Caco-2 (cell line): ENCODE measurements at regions not wholly inside any gene's neighbourhood (a gene's known extent, or its start where the extent isn't known, plus 50 kb on each side); places are given as distances from the start of the nearest gene placed in this dataset.

Experiments
- BruUV-seq: library from RNA; stranded (reverse); fragments of 400-500 nt; replicated peaks from 2 replicates; lab custom pipeline; 2021; lab: Mats Ljungman, UMichigan
- CTCF ChIA-PET: fragments of 300-600 bp; sonication (Branson Sonifier 250); formaldehyde crosslinking; loops from one replicate; lab custom pipeline; 2022; ENCODE audit warnings: antibody characterized with exemption; lab: Charles Lee
- POLR2A ChIA-PET: fragments of 300-600 bp; sonication (Branson Sonifier 250); formaldehyde crosslinking; loops from one replicate; lab custom pipeline; 2022; ENCODE audit warnings: antibody characterized with exemption; lab: Charles Lee
- DNase-seq, 2 experiments: peaks; one replicate each; pipeline versions ENCODE4 v3.0.0 to v3.0.0-alpha.2; 2020 to 2022
- H3K27me3 ChIP-seq: replicated peaks from 2 replicates; pipeline ENCODE4 v1.6.0; 2011; ENCODE audit warnings: low read length; ENCODE audit not compliant: control insufficient read depth, insufficient read depth
- H3K36me3 ChIP-seq: 2 replicates; pipeline ENCODE4 v1.5.1; 2011; ENCODE audit warnings: low read length; ENCODE audit not compliant: control insufficient read depth, insufficient read depth
- H3K4me1 ChIP-seq: fragments of 250-450 bp; sonication (Bioruptor Pico); 2 replicates; pipeline ENCODE4 v1.5.1; 2020; ENCODE audit warnings: mild to moderate bottlenecking
- H3K4me3 ChIP-seq: 2 replicates; pipeline ENCODE4 v1.5.1; 2011; ENCODE audit warnings: low read depth, mild to moderate bottlenecking, control low read depth, low read length
- H3K9me3 ChIP-seq: fragments of 250-450 bp; sonication (Bioruptor Pico); 2 replicates; pipeline ENCODE4 v1.5.1; 2020; ENCODE audit warnings: mild to moderate bottlenecking, moderate library complexity
- H3K27ac Mint-ChIP-seq: one replicate; pipeline ENCODE4 v1.8.0; 2022; ENCODE audit warnings: mixed read lengths; ENCODE audit not compliant: unreplicated experiment
- H3K27me3 Mint-ChIP-seq: one replicate; pipeline ENCODE4 v1.8.0; 2022; ENCODE audit warnings: mixed read lengths; ENCODE audit not compliant: insufficient read depth, unreplicated experiment
- H3K36me3 Mint-ChIP-seq: one replicate; pipeline ENCODE4 v1.8.0; 2022; ENCODE audit warnings: mild to moderate bottlenecking, mixed read lengths; ENCODE audit not compliant: insufficient read depth, unreplicated experiment
- H3K4me1 Mint-ChIP-seq: one replicate; pipeline ENCODE4 v1.8.0; 2022; ENCODE audit warnings: low read depth, mixed read lengths; ENCODE audit not compliant: unreplicated experiment
- H3K4me3 Mint-ChIP-seq: one replicate; pipeline ENCODE4 v1.8.0; 2022; ENCODE audit warnings: mild to moderate bottlenecking, moderate library complexity, mixed read lengths; ENCODE audit not compliant: unreplicated experiment
- H3K9me3 Mint-ChIP-seq: one replicate; pipeline ENCODE4 v1.8.0; 2022; ENCODE audit warnings: mixed read lengths; ENCODE audit not compliant: unreplicated experiment
- CTCF ChIP-seq, 2 experiments: fragments of 200-600 bp in 1 of 2; IDR thresholded peaks; 1 replicate in 1 of 2; 2 replicates in 1 of 2; pipeline versions ENCODE4 v1.5.1 to v1.8.0; 2011 to 2022; ENCODE audit warnings: antibody characterized with exemption in 1 of 2, control low read depth in 1 of 2, inconsistent platforms in 1 of 2, low read depth in 1 of 2, low read length in 1 of 2, mild to moderate bottlenecking in 1 of 2, moderate library complexity in 1 of 2; ENCODE audit not compliant: insufficient read depth in 1 of 2, severe bottlenecking in 1 of 2, unreplicated experiment in 1 of 2
- intact Hi-C: fragments of 100-400 bp; cut with micrococcal nuclease; formaldehyde crosslinking; loops from one replicate; pipeline ENCODE4 v1.10.0; 2022; ENCODE audit not compliant: unreplicated experiment

DNA sequence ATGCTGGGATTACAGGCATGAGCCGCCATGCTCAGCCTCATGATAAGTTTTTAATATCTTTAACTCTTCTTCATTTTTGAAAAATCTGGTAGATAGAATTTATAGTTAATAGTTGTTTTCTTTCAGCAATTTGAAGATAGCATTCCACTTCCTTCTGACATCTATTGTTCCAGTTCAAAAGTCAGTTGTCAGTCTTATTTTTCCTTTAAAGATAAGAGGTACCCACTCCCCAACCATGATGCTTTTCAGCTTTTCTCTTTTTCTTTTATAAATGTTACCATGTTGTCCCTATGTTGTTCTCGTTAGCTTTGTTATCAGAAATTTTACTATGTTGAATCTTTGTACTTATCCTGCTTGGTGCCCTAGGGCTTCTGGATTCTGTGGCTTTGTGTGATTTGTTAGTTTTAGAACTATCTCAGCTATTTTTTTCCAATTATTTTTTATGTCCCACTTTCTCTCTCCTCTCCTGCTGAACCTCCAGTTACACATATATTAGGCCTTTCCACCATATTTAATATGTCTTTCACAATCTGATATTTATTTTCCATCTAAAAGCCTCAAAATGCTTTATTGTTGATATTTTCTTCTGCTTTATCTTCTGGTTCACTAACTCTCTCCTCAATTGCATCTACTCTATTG lies 181.6 kb upstream of the FOXN3 start:
- intact Hi-C loops: no loop called here

GRCh38 chr14:89592961-89593360 lies 175.9 kb upstream of the FOXN3 start:
- TF ChIP-seq CTCF (IDR thresholded peaks at IDR 0.05; ENCODE audit: insufficient read depth in 1 of 2, low read depth in 1 of 2, low read length in 1 of 2, severe bottlenecking in 1 of 2, unreplicated experiment in 1 of 2): no peak

More for the DNA sequence above, 181.6 kb upstream of the FOXN3 start:
- Histone ChIP-seq H3K4me1 (no peaks in the 10 kb centered on the region), H3K27me3 (no peaks in the 10 kb centered on the region), H3K4me3 (no peak overlapping the region), H3K9me3 (peaks cover 23% of the 10 kb centered on the region), H3K36me3 (no peaks in the 10 kb centered on the region)
- Mint-ChIP-seq H3K36me3 (no peaks in the 10 kb centered on the region), H3K27me3 (no peaks in the 10 kb centered on the region), H3K4me1 (no peaks in the 10 kb centered on the region), H3K4me3 (no peak overlapping the region), H3K27ac (no peak overlapping the region), H3K9me3 (peaks cover 42% of the 10 kb centered on the region)
- no peak for TF ChIP-seq CTCF (IDR thresholded peaks at IDR 0.05; ENCODE audit: insufficient read depth in 1 of 2, low read depth in 1 of 2, low read length in 1 of 2, severe bottlenecking in 1 of 2, unreplicated experiment in 1 of 2)
- BruUV-seq: no TSS peak
- CTCF ChIA-PET: no interaction called here
- POLR2A ChIA-PET: no interaction called here
- no peak for DNase-seq

DNA sequence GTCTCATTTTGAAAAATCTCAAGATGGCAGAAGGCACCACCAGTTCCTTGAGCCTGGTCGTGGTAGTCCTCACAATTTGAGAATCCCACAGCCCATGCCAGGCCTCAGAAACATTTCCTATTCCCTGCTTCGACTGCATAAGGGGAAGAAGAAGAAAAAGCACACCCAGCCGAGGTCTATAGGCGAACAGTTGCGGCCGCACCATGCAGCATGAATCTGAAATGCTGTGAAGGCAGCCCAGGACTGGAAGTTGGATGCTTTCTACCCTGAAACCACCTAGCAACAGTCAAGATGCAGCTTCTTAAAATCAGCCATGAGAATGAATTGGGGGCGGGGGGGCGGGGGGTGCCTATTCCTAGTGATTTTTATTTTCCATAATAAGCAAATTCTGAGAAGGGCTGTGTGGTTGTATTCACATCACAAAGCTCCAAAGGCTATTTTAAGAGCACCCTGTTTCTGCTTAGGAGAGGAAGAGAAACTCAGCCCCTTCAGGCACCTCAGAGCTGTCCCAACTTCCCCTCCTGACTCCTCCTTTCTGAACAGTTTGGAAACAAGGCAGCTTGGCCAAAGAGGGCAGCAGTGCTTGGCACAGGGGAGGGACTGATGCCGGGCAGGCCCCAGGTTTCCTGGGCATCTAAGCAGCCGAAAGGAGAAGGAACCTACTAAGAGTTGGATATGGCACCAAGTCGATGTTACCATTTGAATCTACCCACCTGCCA lies 172.5 kb upstream of the FOXN3 start:
- Mint-ChIP-seq H3K9me3 (peaks cover 9% of the 10 kb centered on the region), H3K4me1 (no peaks in the 10 kb centered on the region), H3K36me3 (no peaks in the 10 kb centered on the region), H3K4me3 (no peak overlapping the region), H3K27ac (no peak overlapping the region), H3K27me3 (peaks cover 4% of the 10 kb centered on the region)
- ChIA-PET CTCF (no interaction called here), POLR2A (no interaction called here)
- no TSS peak for BruUV-seq
- Histone ChIP-seq H3K4me1 (no peaks in the 10 kb centered on the region), H3K27me3 (no peaks in the 10 kb centered on the region), H3K9me3 (no peaks in the 10 kb centered on the region), H3K36me3 (no peaks in the 10 kb centered on the region), H3K4me3 (no peak overlapping the region)
- TF ChIP-seq CTCF (IDR thresholded peaks at IDR 0.05; ENCODE audit: insufficient read depth in 1 of 2, low read depth in 1 of 2, low read length in 1 of 2, severe bottlenecking in 1 of 2, unreplicated experiment in 1 of 2): no peak
- intact Hi-C loops: no loop called here
- DNase-seq: no peak

More at GRCh38 chr14:89592961-89593360, 175.9 kb upstream of the FOXN3 start:
- no peak for DNase-seq
- intact Hi-C loops: no loop called here
- H3K9me3 Mint-ChIP-seq: peaks cover 26% of the 10 kb centered on the region
- no peak overlapping the region for H3K4me3 ChIP-seq
- ChIA-PET POLR2A (no interaction called here), CTCF (no interaction called here)
- H3K9me3 ChIP-seq: peaks cover 4% of the 10 kb centered on the region
- H3K4me1 ChIP-seq: no peaks in the 10 kb centered on the region
- H3K4me1 Mint-ChIP-seq: no peaks in the 10 kb centered on the region
- peaks cover 4% of the 10 kb centered on the region for H3K27me3 Mint-ChIP-seq
- H3K36me3 Mint-ChIP-seq: no peaks in the 10 kb centered on the region
- BruUV-seq: no TSS peak
- no peaks in the 10 kb centered on the region for H3K27me3 ChIP-seq
- no peaks in the 10 kb centered on the region for H3K36me3 ChIP-seq
- H3K27ac Mint-ChIP-seq: no peak overlapping the region
- H3K4me3 Mint-ChIP-seq: no peak overlapping the region
